GM18519 (cell line): ENCODE measurements at regions not wholly inside any gene's neighbourhood (a gene's known extent, or its start where the extent isn't known, plus 50 kb on each side); places are given as distances from the start of the nearest gene placed in this dataset.
"Not testable (repeated sequence)": the region's sequence is repeated elsewhere in the genome, so short reads cannot be mapped to it uniquely, and the experiment has no call there.

ENCODE experiments used
- ATAC-seq: cut with Tn5 transposase; IDR thresholded peaks from one replicate; pipeline ENCODE4 v1.9.1; 2021; ENCODE audit warnings: mild to moderate bottlenecking, moderate library complexity; ENCODE audit not compliant: unreplicated experiment, low FRiP score

DNA sequence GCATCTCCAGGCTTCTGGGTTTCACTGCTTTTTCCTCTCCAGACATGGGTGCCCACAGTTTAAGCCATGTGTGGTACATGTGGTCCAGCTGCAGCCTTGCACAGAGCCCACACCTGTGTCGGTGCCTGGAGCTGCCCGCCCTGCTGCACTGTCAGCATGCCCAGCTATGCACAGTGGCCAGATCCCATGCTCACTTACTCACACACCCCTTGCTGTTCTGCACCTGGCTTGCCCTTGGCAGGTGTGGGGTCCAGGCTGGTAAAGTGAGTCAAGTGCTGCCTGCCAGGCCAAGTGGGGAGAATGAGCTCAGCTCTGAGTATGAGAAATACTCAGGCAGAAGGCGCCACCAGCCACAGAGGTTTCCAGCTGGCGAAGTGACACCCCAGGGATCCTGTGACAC lies 739.9 kb downstream of the CDH11 start:
- ATAC-seq: no peak

DNA sequence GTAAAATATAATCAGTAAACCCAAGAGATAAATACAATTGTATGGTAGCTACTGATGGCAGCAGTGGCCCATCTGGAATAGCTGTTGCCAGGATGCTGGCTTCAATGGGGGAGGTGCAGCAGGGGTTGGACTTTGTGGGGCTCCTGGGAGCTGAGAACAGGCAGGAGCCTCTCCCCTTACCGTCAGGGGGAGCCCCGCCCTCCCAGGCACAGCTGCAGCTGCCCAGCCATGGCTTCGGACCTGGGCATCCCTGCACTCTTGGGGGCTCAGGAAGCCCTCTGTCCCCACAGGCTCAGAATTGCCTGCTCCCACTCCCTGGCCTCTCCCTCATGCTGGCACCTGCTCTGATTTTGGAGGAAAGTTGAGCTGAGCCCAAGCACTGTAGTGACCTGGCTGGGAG lies 741.1 kb downstream of the CDH11 start:
- no peak for ATAC-seq

DNA sequence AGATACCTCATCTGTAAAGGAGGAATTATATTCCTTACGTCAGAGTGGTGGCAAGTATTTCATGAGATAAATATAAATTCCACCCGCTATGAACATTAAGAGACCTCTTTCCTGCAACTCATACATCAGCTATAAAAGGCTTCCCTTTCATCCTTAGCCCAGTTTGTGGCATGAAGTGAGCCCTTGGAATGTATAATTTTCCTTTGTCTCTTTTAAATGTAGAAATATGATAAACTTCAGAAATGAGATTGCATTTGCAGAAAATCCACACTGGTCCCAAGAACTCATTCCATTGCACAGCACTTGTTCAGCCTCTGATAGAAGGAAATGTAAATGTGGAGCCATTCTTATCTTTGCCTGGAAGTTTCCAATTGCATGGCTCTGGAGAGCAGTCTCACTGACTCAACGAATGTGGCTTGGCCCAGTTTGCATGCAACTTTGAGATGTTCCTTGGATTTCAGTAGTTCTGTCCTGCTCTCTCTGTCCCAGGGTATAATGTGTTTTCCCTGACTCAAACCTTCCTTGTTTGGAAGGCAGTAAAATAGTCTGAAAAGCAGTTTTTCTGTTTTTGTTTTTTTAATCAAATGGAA lies 746.4 kb downstream of the CDH11 start:
- no peak for ATAC-seq

DNA sequence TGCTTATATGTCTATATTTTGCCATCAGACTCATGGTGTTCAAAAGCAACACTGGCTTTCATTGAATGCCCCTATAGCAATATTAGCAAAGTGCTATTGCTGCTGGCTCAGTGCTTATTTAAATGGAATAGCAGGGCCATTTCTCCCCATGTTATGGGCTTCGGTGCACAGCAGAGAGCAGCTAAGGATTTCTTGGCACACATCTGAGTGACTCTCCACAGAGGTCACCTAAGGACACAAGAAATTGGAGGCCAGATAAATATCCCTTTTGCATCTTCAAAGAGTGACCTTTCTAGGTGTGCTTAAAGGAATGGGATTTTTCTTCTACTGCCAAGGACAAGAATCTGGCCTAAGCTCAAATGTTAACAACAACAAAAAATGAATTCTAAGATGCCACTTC lies 751.8 kb downstream of the CDH11 start:
- no peak for ATAC-seq

DNA sequence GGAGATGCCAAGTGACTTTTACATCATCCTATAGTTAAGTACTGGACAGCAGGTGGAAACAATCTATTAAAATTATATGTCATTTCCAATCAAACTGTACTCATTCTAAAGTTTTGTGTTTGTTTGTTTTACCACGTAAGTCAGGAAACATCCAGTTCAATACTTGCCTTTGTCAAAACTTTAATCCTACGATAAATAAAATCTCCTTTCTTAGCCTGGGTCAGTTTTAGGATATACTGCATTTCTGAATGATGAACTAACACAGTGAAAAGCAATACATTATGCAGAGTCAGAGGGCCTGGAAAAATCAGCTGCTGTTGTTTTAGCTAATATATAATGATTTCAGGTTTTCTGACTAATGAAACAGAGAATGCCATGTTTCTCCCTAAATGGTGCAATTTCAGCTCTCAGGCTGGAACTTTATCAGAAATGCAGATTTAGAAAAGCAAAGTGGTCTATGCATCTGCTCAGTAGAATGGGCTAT lies 756.4 kb downstream of the CDH11 start:
- no peak for ATAC-seq

DNA sequence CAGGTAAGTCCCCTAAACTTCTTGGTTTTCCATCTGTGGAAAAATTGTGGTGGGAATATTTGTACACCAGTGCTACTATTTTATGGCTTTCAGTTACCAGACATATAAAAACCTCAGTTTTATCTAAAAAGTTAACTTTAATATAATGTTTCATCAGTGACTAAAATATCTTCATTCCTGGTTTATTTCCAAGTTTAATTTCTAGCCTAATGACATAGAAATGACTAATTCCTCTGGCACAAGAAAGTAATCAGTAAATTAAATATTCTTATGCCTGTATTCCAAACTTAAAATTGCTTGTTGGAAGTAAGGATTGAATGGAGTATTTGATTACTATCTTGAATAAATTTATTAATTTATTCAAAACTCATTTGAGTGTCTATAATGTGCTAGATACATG lies 757.0 kb downstream of the CDH11 start:
- ATAC-seq: no peak

DNA sequence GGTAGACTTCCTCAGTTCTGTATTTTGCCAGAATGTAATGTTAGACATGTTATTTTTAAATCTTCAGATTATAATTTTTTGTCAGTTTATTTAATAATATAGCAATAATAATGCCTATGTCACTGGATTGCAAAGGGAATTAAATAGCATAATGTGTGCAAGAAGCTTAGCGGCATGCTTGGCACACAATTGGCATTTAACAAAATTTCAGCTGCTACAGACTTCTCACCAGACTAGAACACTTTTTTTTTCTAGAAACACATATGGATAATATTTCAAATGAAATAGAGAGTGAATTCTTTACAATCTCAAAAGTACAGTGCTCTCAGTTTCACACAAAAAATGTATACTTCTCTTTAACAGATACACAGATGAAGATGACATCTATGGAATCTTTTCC lies 757.4 kb downstream of the CDH11 start:
- ATAC-seq: no peak

DNA sequence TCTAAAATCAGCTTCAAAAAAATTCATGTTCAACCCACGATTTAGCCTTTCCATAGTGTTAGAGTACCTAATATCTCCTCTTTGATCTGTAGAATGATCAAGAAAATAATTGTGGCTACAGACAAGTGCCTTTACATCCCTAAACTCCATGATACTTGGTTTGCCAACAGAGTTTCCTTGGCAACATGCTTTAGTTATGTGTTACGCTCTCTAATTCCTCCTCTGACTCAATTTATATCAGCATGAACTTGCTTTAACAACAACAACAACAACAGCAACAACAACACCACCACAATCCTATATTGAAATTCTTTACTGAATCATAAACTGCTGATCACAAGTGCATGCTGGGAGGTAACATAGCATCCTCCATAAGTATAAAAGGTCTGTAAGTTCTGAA lies 757.8 kb downstream of the CDH11 start:
- ATAC-seq: no peak

DNA sequence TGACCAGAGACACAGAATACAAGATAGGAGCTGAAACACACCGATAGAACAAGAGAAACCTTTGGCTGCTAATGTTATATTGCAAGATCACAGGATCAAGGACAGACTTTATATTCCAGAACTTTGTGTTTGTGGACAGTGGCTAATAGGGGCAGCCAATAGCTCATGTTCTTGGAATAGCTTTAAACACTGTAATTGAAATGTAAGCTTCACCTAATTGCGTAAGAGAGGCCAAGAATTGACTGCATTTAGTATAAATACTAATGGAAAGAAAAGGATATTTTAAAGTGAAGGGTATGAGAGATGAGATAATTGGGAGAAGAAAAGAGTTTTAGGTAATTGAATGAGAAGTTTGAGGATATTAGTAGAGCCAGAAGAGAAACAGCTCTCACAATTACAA lies 758.8 kb downstream of the CDH11 start:
- no peak for ATAC-seq

DNA sequence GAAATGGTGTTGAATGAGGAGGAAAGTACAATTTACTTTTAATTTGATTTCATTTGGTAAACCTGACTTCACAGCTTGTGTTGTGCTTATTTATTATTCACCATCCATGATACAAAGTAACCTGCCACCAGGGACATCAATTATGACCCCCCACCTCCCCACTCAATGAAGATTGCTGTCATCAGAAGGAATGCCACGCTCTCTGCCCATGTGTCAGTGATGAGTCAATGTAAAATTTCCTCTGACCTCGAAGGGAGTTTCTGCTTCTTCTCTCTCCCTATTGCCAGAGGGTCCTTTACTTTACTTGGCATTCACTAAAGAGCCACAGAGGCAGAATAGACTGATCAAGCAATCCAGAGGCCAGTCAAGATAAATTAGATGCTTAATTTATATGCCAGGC lies 759.7 kb downstream of the CDH11 start:
- ATAC-seq: no peak

DNA sequence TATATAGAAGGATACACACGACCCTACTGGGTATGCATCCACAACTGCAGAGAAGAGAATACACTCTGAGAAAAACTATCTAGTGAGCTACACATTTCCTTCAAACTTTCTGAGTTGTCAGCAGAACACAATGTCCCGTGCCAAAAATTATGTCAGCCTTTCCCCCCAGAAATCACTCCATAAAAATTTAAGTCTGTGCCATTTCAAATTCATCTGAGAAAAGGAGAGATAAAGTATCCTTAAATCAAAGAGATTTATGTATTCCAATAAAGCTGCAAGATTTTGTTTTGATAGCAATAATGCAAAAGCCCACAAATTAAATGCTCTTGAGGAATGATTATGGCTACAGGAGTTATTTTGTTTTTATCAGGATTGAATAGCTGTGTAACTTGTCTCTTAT lies 760.1 kb downstream of the CDH11 start:
- ATAC-seq: no peak

DNA sequence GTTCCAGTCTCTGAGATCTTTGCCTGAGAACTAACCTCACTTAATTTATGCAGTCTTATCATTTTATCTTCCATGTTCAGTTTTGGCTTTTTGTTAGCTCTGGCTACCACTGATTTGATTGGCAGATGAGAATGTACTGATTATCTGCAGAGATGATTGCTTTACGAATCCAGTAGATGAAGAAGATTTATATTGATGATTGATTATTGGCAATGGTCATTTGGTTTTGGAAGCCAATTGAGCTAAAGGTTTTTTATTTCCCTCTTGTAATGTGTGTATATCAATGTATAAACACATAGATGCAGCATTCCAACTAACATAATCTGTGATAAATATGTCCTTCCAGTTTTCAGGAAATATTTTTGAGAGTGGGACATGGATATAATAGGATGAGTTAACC lies 763.6 kb downstream of the CDH11 start:
- ATAC-seq: no peak

DNA sequence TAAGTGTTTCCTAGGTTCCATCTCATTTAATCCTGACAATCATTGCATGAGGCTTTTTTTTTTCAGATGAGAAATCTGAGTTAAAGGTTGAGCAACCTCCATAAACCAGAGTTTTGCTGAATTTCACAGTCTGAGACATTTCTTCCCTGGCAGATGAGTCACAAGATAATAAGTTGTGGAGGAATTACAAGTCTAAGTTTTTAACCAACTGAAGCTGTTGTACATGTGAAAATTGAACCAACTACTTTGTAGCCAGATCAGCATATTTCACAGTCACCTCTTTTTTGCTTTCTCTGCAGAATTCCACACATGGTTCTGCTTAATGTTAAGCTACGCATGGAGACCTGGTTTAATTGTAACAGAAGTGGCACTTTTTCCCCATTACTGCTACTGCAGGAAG lies 765.6 kb downstream of the CDH11 start:
- no peak for ATAC-seq

DNA sequence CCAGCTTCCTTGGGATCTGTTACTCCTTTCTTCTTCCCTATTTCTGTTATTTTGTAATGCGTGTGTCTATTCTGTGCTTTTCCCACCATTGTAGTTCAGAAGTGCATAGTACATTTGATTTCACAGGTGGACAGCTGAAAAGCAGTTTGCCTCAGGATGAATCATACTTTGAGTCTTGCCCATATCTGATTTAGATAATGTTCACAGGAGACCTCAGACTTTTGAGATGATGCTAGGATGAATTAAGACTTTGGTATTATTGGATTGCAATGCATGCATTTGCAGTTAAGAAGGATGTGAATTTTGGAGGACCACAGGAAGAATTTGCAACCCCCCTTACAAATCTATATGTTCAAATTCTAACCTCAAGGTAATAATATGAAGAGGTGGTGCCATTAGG lies 769.6 kb downstream of the CDH11 start:
- ATAC-seq: no peak

DNA sequence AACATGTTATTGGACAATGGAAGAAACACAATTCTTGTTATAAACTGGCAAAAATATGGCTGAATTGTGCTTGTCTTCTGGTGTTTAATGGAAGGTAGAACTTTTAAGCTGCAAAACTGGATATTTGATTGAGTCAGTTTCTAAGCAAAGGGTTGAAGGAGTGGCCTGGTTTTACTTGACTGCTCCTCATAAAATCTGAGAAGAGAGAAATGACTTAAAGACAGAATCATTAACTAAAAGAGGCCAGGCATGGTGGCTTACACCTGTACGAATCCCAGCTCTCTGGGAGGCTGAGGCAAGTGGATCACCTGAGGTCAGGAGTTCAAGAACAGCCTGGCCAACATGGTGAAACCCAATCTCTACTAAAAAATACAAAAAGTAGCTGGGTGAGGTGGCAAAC lies 770.7 kb downstream of the CDH11 start:
- no peak for ATAC-seq

DNA sequence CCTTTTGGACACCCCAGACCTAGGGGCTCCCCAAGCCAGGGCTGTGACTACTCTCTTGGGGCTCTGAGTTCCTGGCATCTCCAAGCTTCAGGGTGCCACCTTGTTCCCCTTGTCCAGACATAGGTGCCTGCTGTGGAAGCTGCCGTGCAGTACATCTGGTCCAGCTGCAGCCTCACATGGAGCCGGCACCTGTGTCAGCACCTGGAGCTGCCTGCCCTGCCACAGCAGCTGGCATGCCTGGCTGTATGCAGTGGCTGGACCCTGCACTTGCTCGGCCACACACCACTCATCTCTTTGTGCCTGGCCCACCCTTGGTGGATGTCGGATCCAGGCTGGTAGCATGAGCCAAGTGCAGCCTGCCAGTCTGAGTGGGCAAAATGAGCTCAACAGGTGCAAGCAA lies 775.8 kb downstream of the CDH11 start:
- ATAC-seq: no peak

DNA sequence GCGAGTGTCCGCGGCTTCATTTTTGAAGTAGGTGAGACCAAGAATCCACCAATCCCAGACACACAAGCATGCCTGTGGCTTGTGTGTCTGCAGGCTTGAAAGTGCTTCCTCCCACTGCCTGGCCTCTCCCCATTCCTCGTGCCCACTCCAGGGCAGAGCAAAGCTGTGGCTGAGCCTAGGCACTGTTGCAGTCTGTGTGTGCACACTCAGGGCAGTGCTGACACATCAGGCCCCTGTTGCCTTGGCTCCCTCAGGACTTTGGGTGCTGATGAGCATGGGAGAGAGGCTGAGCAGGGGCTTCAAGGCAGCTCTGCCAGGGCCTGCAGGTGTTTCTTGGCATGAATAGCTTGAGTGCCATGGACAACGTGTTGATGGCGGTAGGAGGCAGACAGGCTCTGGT lies 776.7 kb downstream of the CDH11 start:
- ATAC-seq: no peak

DNA sequence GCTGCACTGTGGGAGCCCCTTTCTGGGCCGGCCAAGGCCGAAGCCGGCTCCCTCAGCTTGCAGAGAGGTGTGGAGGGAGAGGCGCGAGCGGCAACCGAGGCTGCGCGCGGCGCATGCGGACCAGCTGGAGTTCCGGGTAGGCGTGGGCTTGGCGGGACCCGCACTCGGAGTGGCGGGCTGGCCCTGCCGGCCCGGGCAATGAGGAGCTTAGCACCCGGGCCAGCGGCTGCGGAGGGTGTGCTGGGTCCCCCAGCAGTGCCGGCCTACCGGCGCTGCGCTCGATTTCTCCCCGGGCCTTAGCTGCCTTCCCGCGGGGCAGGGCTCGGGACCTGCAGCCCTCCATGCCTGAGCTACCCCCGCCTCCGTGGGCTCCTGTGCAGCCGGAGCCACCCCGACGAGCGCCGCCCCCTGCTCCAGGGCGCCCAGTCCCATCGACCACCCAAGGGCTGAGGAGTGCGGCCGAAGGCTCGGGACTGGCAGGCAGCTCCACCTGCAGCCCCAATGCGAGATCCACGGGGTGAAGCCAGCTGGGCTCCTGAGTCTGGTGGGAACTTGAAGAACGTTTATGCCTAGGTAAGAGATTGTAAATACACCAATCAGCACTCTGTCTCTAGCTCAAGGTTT lies 777.9 kb downstream of the CDH11 start:
- not testable (repeated sequence) for ATAC-seq

DNA sequence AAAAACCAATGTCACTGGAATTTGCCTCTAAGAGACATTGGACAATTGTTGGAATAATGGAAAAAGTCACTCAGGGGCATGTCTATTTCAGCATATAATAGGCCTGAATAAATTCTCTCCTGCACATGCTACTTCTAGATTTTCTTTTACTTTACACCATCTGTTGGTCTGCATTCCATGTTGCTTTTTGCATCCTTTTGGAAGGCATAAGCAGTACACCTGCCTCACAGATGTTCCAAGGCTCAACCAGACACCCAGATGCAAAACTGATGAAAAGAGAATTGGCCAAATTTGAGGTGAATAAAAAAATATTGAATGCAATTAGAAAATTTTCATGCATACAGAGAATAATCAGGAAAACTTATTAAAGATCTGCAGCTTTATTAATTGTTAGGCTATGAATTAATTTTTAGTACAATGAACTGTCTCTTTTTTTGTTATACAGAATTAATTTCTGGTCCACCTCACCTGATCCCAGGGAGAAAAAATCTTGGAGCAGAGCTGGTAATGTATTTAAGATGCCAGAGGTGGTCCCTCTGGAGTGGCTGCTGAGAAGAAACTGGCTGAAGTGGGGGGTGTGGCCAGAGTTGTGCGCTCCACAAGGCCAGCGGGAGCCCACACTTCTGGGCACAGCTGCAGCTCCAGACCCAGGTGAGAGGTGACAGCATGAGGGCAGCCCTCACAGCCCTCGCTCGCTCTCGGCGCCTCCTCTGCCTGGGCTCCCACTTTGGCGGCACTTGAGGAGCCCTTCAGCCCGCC lies 778.6 kb downstream of the CDH11 start:
- ATAC-seq: no peak

DNA sequence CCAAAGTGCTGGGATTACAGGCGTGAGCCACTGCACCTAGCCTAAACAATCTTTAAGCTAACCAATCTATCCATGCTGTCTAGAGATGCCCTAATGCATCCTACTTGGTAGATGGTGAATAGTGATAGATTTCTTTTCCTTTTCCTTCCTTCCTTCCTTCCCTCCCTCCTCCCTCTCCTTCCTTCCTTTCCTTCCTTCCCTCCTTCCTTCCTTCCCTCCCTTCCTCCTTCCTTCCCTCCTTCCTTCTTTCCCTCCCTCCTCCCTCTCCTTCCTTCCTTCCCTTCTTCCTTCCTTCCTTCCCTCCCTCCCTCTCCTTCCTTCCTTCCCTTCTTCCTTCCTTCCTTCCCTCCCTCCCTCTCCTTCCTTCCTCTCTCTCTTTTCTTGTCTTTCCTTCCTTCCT lies 780.5 kb downstream of the CDH11 start:
- ATAC-seq: not testable (repeated sequence)

DNA sequence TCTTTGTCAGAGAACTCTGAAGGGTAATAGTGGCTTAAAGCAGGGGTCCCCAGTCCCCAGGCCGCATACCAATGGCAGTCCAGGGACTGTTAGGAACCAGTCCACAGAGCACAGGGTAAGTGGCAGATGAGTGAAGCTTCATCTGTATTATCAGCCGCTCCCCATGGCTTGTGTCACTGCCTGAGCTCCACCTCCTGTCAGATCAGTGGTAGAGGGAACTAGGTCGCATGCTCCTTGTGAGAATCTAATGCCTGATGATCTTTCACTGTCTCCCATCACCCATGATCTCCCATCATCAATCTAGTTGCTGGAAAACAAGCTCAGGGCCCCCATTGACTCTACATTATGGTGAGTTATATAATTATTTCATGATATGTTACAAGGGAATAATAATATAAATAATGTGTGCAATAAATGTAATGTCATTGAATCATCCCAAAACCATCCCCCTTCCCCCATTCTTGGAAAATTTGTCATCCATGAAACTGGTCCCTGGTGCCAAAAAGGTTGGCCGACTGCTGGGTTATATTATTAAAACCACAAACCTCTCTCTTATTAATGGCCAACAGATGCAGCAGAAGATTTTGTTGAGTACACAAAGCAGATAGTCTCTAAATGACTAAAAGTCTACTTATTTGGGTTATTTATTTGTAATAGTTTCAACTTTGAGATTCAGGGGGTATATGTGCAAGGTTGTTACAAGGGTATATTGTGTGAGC lies 782.7 kb downstream of the CDH11 start:
- no peak for ATAC-seq
